Ishikawa (cell line): ENCODE measurements at regions not wholly inside any gene's neighbourhood (a gene's known extent, or its start where the extent isn't known, plus 50 kb on each side); places are given as distances from the start of the nearest gene placed in this dataset.

Source experiments
- CEBPB ChIP-seq: IDR thresholded peaks from 2 replicates; pipeline ENCODE4 v1.6.1; 2012
- CREB1 ChIP-seq: IDR thresholded peaks from 2 replicates; pipeline ENCODE4 v1.6.1; 2012; ENCODE audit warnings: low read depth
- EGR1 ChIP-seq: IDR thresholded peaks from 2 replicates; pipeline ENCODE4 v1.6.1; 2012
- EP300 ChIP-seq: IDR thresholded peaks from 2 replicates; pipeline ENCODE4 v1.6.1; 2012; ENCODE audit warnings: borderline replicate concordance
- FOXM1 ChIP-seq: IDR thresholded peaks from 2 replicates; pipeline ENCODE4 v1.6.1; 2012; ENCODE audit warnings: low read depth, borderline replicate concordance
- MAX ChIP-seq: IDR thresholded peaks from 2 replicates; pipeline ENCODE4 v1.6.1; 2012
- NFIC ChIP-seq: IDR thresholded peaks from 2 replicates; pipeline ENCODE4 v1.6.1; 2012
- RAD21 ChIP-seq: IDR thresholded peaks from 2 replicates; pipeline ENCODE4 v1.6.1; 2012; ENCODE audit warnings: low read depth
- REST ChIP-seq: IDR thresholded peaks from 2 replicates; pipeline ENCODE4 v1.6.1; 2012; ENCODE audit warnings: low read depth, mild to moderate bottlenecking
- TAF1 ChIP-seq: IDR thresholded peaks from 2 replicates; pipeline ENCODE4 v1.6.1; 2012; ENCODE audit warnings: low read depth, mild to moderate bottlenecking
- TCF12 ChIP-seq: IDR thresholded peaks from 2 replicates; pipeline ENCODE4 v1.6.1; 2012; ENCODE audit warnings: low read depth
- TEAD4 ChIP-seq: IDR thresholded peaks from 2 replicates; pipeline ENCODE4 v1.6.1; 2012
- YY1 ChIP-seq: IDR thresholded peaks from 2 replicates; pipeline ENCODE4 v1.6.1; 2012; ENCODE audit warnings: low read depth
- ZBTB7A ChIP-seq: IDR thresholded peaks from 2 replicates; pipeline ENCODE4 v1.6.1; 2012; ENCODE audit warnings: low read depth

GRCh38 chr4:121270389-121270788, 106.3 kb upstream of the TNIP3 start:
- no peak for TF ChIP-seq TAF1
- no peak for TF ChIP-seq RAD21
- no peak for TF ChIP-seq EP300
- TF ChIP-seq MAX = no peak
- TF ChIP-seq YY1 = no peak
- no peak for TF ChIP-seq EGR1
- TF ChIP-seq TEAD4 = no peak
- no peak for TF ChIP-seq FOXM1
- no peak for TF ChIP-seq CREB1
- no peak for TF ChIP-seq REST
- no peak for TF ChIP-seq NFIC
- TF ChIP-seq TCF12 = no peak
- TF ChIP-seq ZBTB7A = no peak
- TF ChIP-seq CEBPB = no peak
